Small intestine (tissue), 7 donors: ENCODE measurements at regions not wholly inside any gene's neighbourhood (a gene's known extent, or its start where the extent isn't known, plus 50 kb on each side); places are given as distances from the start of the nearest gene placed in this dataset.

Experiments
- DNase-seq, 2 donors: peaks; one replicate each; pipeline versions ENCODE4 v3.0.0 to v3.0.0-alpha.2; 2013
- FAIRE-seq: peaks from 2 replicates; lab custom pipeline; 2012; peaks lifted over from hg19 to GRCh38; lab: Jason Lieb, UNC
- H3K27ac ChIP-seq, 3 donors: one replicate each; pipeline ENCODE4 v1.5.1; 2013; ENCODE audit warnings: low read length in 2 of 3, mild to moderate bottlenecking in 2 of 3, control low read depth in 1 of 3, inconsistent platforms in 1 of 3, low read depth in 1 of 3, moderate library complexity in 1 of 3
- H3K27me3 ChIP-seq, 3 donors: one replicate each; pipeline ENCODE4 v1.6.1; 2013; ENCODE audit warnings: low read length in 3 of 3, inconsistent platforms in 1 of 3; ENCODE audit not compliant: control insufficient read depth in 3 of 3, insufficient read depth in 3 of 3
- H3K36me3 ChIP-seq, 3 donors: one replicate each; pipeline ENCODE4 v1.6.1; 2013; ENCODE audit warnings: low read length in 3 of 3, inconsistent platforms in 1 of 3, low read depth in 1 of 3, mild to moderate bottlenecking in 1 of 3, moderate library complexity in 1 of 3; ENCODE audit not compliant: control insufficient read depth in 3 of 3, insufficient read depth in 2 of 3
- H3K4me1 ChIP-seq, 3 donors: one replicate each; pipeline ENCODE4 v1.6.1; 2013; ENCODE audit warnings: low read length in 2 of 3, inconsistent platforms in 1 of 3, low read depth in 1 of 3, mild to moderate bottlenecking in 1 of 3, moderate library complexity in 1 of 3; ENCODE audit not compliant: control insufficient read depth in 3 of 3, insufficient read depth in 2 of 3
- H3K4me3 ChIP-seq, 3 donors: one replicate each; pipeline ENCODE4 v1.5.1; 2013; ENCODE audit warnings: low read length in 3 of 3, control low read depth in 1 of 3, inconsistent platforms in 1 of 3, low read depth in 1 of 3, mild to moderate bottlenecking in 1 of 3, moderate library complexity in 1 of 3
- H3K9me3 ChIP-seq, 2 donors: one replicate each; pipeline ENCODE4 v1.6.1; 2013; ENCODE audit warnings: low read depth in 1 of 2, low read length in 1 of 2; ENCODE audit not compliant: control insufficient read depth in 2 of 2, insufficient read depth in 1 of 2
- WGBS, 3 donors: extraction: QIAGEN DNeasy Blood & Tissue Kit; methylation state at CpG; one replicate each; pipeline ENCODE4 v1.1.7; 2013; 5-methylcytosine and 5-hydroxymethylcytosine counted together
- donor health status: healthy with polysubstance abuse.
- donor health status: control.
- donor health status: control.
- donor health status: Bipolar disorder and iron deficiency.
- donor health status: healthy.

- H3K9me3 ChIP-seq: peaks cover 1 to 19% of the 10 kb centered on the region in 2 donors
- DNase-seq (no peak), FAIRE-seq (no peak)
- no peaks in the 10 kb centered on the region for H3K27me3 ChIP-seq
- no peaks in the 10 kb centered on the region for H3K36me3 ChIP-seq
- no peaks in the 10 kb centered on the region for H3K4me1 ChIP-seq
- 21 to 29% (median 22%) methylated on average over 1 of the region's 1 CpG for WGBS, 3 donors
- H3K4me3 ChIP-seq: no peak overlapping the region
- H3K27ac ChIP-seq: no peak overlapping the region
Measured at GRCh38 chr1:117770981-117771531, 158.4 kb downstream of the GDAP2 start.

GRCh38 chr1:117779364-117779763, 150.1 kb downstream of the GDAP2 start:
- no peak for FAIRE-seq
- no peaks in the 10 kb centered on the region for H3K36me3 ChIP-seq
- no peak overlapping the region for H3K27ac ChIP-seq
- no peaks in the 10 kb centered on the region for H3K9me3 ChIP-seq
- 63 to 68% (median 65%) methylated on average over 2 of the region's 2 CpGs for WGBS, 3 donors
- H3K4me1 ChIP-seq: no peaks in the 10 kb centered on the region
- H3K4me3 ChIP-seq: no peak overlapping the region
- no peak for DNase-seq
- no peaks in the 10 kb centered on the region for H3K27me3 ChIP-seq

- DNase-seq: no peak
- Histone ChIP-seq H3K9me3 (no peaks in the 10 kb centered on the region), H3K27ac (no peak overlapping the region), H3K4me1 (no peaks in the 10 kb centered on the region), H3K36me3 (no peaks in the 10 kb centered on the region), H3K27me3 (no peaks in the 10 kb centered on the region), H3K4me3 (no peak overlapping the region)
- WGBS, 3 donors: 61 to 85% (median 81%) methylated on average over 5 of the region's 5 CpGs
- FAIRE-seq: no peak
Measured at GRCh38 chr1:117780687-117781475, 148.5 kb downstream of the GDAP2 start.

GRCh38 chr1:117782056-117782455, 147.4 kb downstream of the GDAP2 start:
- no peak for FAIRE-seq
- WGBS, 3 donors: 24 to 59% (median 41%) methylated on average over 4 of the region's 4 CpGs

GRCh38 chr1:117783606-117784396, 145.6 kb downstream of the GDAP2 start:
- no peaks in the 10 kb centered on the region for H3K4me1 ChIP-seq
- 75 to 83% (median 82%) methylated on average over 4 of the region's 4 CpGs for WGBS, 3 donors
- no peaks in the 10 kb centered on the region for H3K36me3 ChIP-seq
- H3K27ac ChIP-seq: no peak overlapping the region
- H3K4me3 ChIP-seq: no peak overlapping the region
- FAIRE-seq (no peak), DNase-seq (no peak)
- H3K9me3 ChIP-seq: no peaks in the 10 kb centered on the region
- H3K27me3 ChIP-seq: peaks cover 0 to 3% (median 0%) of the 10 kb centered on the region in 3 donors

More at GRCh38 chr1:117782056-117782455, 147.4 kb downstream of the GDAP2 start:
- no peaks in the 10 kb centered on the region for H3K9me3 ChIP-seq
- no peak overlapping the region for H3K4me3 ChIP-seq
- no peaks in the 10 kb centered on the region for H3K4me1 ChIP-seq
- no peak overlapping the region for H3K27ac ChIP-seq
- DNase-seq: no peak
- peaks cover 0 to under 1% (median 0%) of the 10 kb centered on the region in 3 donors for H3K27me3 ChIP-seq
- no peaks in the 10 kb centered on the region for H3K36me3 ChIP-seq

- Histone ChIP-seq H3K9me3 (no peaks in the 10 kb centered on the region), H3K4me3 (no peak overlapping the region), H3K27ac (no peak overlapping the region), H3K36me3 (no peaks in the 10 kb centered on the region), H3K4me1 (no peaks in the 10 kb centered on the region), H3K27me3 (peaks cover 0 to 3% (median 0%) of the 10 kb centered on the region in 3 donors)
- 21 to 45% (median 28%) methylated on average over 5 of the region's 5 CpGs for WGBS, 3 donors
- DNase-seq (no peak), FAIRE-seq (no peak)
Measured at GRCh38 chr1:117788014-117788413, 141.4 kb downstream of the GDAP2 start.

GRCh38 chr1:117793413-117793812, 136.0 kb downstream of the GDAP2 start:
- Histone ChIP-seq H3K4me3 (no peak overlapping the region), H3K27ac (no peak overlapping the region), H3K4me1 (peaks cover 0 to 4% (median 0%) of the 10 kb centered on the region in 3 donors), H3K9me3 (no peaks in the 10 kb centered on the region), H3K36me3 (no peaks in the 10 kb centered on the region), H3K27me3 (peaks cover 0 to 3% (median 0%) of the 10 kb centered on the region in 3 donors)
- FAIRE-seq (no peak), DNase-seq (no peak)
- 87 to 93% (median 89%) methylated on average over 4 of the region's 4 CpGs for WGBS, 3 donors

- Histone ChIP-seq H3K9me3 (no peaks in the 10 kb centered on the region), H3K36me3 (no peaks in the 10 kb centered on the region), H3K27ac (no peak overlapping the region), H3K4me1 (peaks cover 0 to 4% (median 0%) of the 10 kb centered on the region in 3 donors), H3K4me3 (no peak overlapping the region), H3K27me3 (peaks cover 0 to 3% (median 0%) of the 10 kb centered on the region in 3 donors)
- WGBS, 3 donors: 59 to 74% (median 65%) methylated on average over 1 of the region's 1 CpG
- FAIRE-seq (no peak), DNase-seq (no peak)
Measured at GRCh38 chr1:117794073-117794472, 135.3 kb downstream of the GDAP2 start.
